H9 (cell line): ENCODE measurements at regions not wholly inside any gene's neighbourhood (a gene's known extent, or its start where the extent isn't known, plus 50 kb on each side); places are given as distances from the start of the nearest gene placed in this dataset.

Experiments used
- DNase-seq: peaks from one replicate; pipeline ENCODE4 v3.0.0-alpha.2; 2017
- H2AFZ ChIP-seq: one replicate; pipeline ENCODE4 v1.6.1; 2013; ENCODE audit warnings: mild to moderate bottlenecking, low read length, control low read depth, moderate library complexity
- H2AK5ac ChIP-seq: 2 replicates; pipeline ENCODE4 v1.6.1; 2013; ENCODE audit warnings: low read length, control low read depth, mixed read lengths; ENCODE audit not compliant: insufficient read length
- H2BK120ac ChIP-seq: one replicate; pipeline ENCODE4 v1.6.1; 2013; ENCODE audit warnings: low read depth, mild to moderate bottlenecking, low read length, control low read depth, inconsistent platforms; ENCODE audit not compliant: poor library complexity, severe bottlenecking
- H2BK12ac ChIP-seq: 2 replicates; pipeline ENCODE4 v1.6.1; 2013; ENCODE audit warnings: low read length, control low read depth, mixed read lengths, low read depth; ENCODE audit not compliant: insufficient read length
- H2BK15ac ChIP-seq: 2 replicates; pipeline ENCODE4 v1.6.1; 2013; ENCODE audit warnings: low read depth, low read length, control low read depth
- H2BK20ac ChIP-seq: one replicate; pipeline ENCODE4 v1.6.1; 2013; ENCODE audit warnings: low read depth, mild to moderate bottlenecking, low read length, control low read depth, inconsistent platforms; ENCODE audit not compliant: poor library complexity, severe bottlenecking
- H2BK5ac ChIP-seq: 2 replicates; pipeline ENCODE4 v1.6.1; 2013; ENCODE audit warnings: low read length, control low read depth, mixed read lengths; ENCODE audit not compliant: insufficient read length
- H3K14ac ChIP-seq: 2 replicates; pipeline ENCODE4 v1.6.1; 2013; ENCODE audit warnings: low read length, control low read depth; ENCODE audit not compliant: insufficient read depth
- H3K18ac ChIP-seq: 2 replicates; pipeline ENCODE4 v1.6.1; 2013; ENCODE audit warnings: low read depth, mild to moderate bottlenecking, mixed read lengths, low read length, control low read depth; ENCODE audit not compliant: insufficient read length
- H3K23ac ChIP-seq: 2 replicates; pipeline ENCODE4 v1.6.1; 2013; ENCODE audit warnings: low read length, control low read depth, mixed read lengths, low read depth; ENCODE audit not compliant: insufficient read length
- H3K23me2 ChIP-seq: 2 replicates; pipeline ENCODE4 v1.6.1; 2013; ENCODE audit warnings: low read depth, mild to moderate bottlenecking, mixed read lengths, low read length, control low read depth; ENCODE audit not compliant: insufficient read length, poor library complexity, severe bottlenecking
- H3K27ac ChIP-seq: 2 replicates; pipeline ENCODE4 v1.5.1; 2013; ENCODE audit warnings: low read length, control low read depth, mixed read lengths, low read depth; ENCODE audit not compliant: insufficient read length
- H3K27me3 ChIP-seq: 2 replicates; pipeline ENCODE4 v1.6.1; 2013; ENCODE audit warnings: low read length, control low read depth, inconsistent platforms; ENCODE audit not compliant: insufficient read depth
- H3K4ac ChIP-seq: 2 replicates; pipeline ENCODE4 v1.6.1; 2013; ENCODE audit warnings: low read depth, mild to moderate bottlenecking, control low read depth, inconsistent platforms, low read length, moderate library complexity
- H3K4me1 ChIP-seq: 2 replicates; pipeline ENCODE4 v1.6.1; 2013; ENCODE audit warnings: low read length, control low read depth, inconsistent platforms; ENCODE audit not compliant: insufficient read depth
- H3K4me2 ChIP-seq: 2 replicates; pipeline ENCODE4 v1.6.1; 2013; ENCODE audit warnings: low read length, control low read depth, mixed read lengths; ENCODE audit not compliant: insufficient read length, insufficient read depth
- H3K56ac ChIP-seq: 2 replicates; pipeline ENCODE4 v1.6.1; 2013; ENCODE audit warnings: low read depth, mild to moderate bottlenecking, mixed read lengths, low read length, control low read depth; ENCODE audit not compliant: insufficient read length
- H3K79me1 ChIP-seq: 2 replicates; pipeline ENCODE4 v1.6.1; 2013; ENCODE audit warnings: low read depth, mild to moderate bottlenecking, moderate library complexity, low read length, control low read depth, inconsistent platforms; ENCODE audit not compliant: insufficient read depth, poor library complexity, severe bottlenecking
- H3K79me2 ChIP-seq: 2 replicates; pipeline ENCODE4 v1.6.1; 2013; ENCODE audit warnings: low read length, control low read depth, inconsistent platforms; ENCODE audit not compliant: insufficient read depth
- H3K9ac ChIP-seq: 2 replicates; pipeline ENCODE4 v1.6.1; 2013; ENCODE audit warnings: low read length, control low read depth, mixed read lengths; ENCODE audit not compliant: insufficient read length; ENCODE audit errors: extremely low read depth
- H3K9me3 ChIP-seq: one replicate; pipeline ENCODE4 v1.6.1; 2013; ENCODE audit warnings: low read depth, low read length, inconsistent platforms; ENCODE audit not compliant: control insufficient read depth
- H3T11ph ChIP-seq: one replicate; pipeline ENCODE4 v1.6.1; 2013; ENCODE audit warnings: mild to moderate bottlenecking, low read length, control low read depth, inconsistent platforms
- H4K20me1 ChIP-seq: one replicate; pipeline ENCODE4 v1.6.1; 2013; ENCODE audit not compliant: control insufficient read depth, insufficient read length, insufficient read depth
- H4K5ac ChIP-seq: 2 replicates; pipeline ENCODE4 v1.6.1; 2013; ENCODE audit warnings: low read depth, mild to moderate bottlenecking, mixed read lengths, low read length, control low read depth; ENCODE audit not compliant: insufficient read length
- H4K8ac ChIP-seq: replicated peaks from 2 replicates; pipeline ENCODE4 v1.6.1; 2013; ENCODE audit warnings: low read length, control low read depth, mixed read lengths, low read depth; ENCODE audit not compliant: insufficient read length
- H4K91ac ChIP-seq: 2 replicates; pipeline ENCODE4 v1.6.1; 2013; ENCODE audit warnings: low read depth, mild to moderate bottlenecking, moderate library complexity, mixed read lengths, low read length, control low read depth; ENCODE audit not compliant: insufficient read length
- H3K27ac Mint-ChIP-seq, 3 experiments: 2 replicates in 2 of 3; 3 replicates in 1 of 3; pipeline ENCODE4 v1.8.0; 2020 to 2021; ENCODE audit warnings: mixed read lengths in 3 of 3, mild to moderate bottlenecking in 1 of 3, moderate library complexity in 1 of 3
- H3K27me3 Mint-ChIP-seq: 2 replicates; pipeline ENCODE4 v1.8.0; 2021; ENCODE audit warnings: low read depth, mild to moderate bottlenecking, moderate library complexity, mixed read lengths
- H3K36me3 Mint-ChIP-seq, 3 experiments: 2 replicates in 2 of 3; 3 replicates in 1 of 3; pipeline ENCODE4 v1.8.0; 2020 to 2021; ENCODE audit warnings: low read depth in 3 of 3, mixed read lengths in 3 of 3; ENCODE audit not compliant: insufficient read depth in 1 of 3
- H3K4me1 Mint-ChIP-seq, 2 experiments: 2 replicates each; pipeline ENCODE4 v1.8.0; 2020; ENCODE audit warnings: mixed read lengths in 2 of 2
- H3K4me3 Mint-ChIP-seq, 2 experiments: 2 replicates in 1 of 2; 3 replicates in 1 of 2; pipeline ENCODE4 v1.8.0; 2020 to 2021; ENCODE audit warnings: mild to moderate bottlenecking in 2 of 2, mixed read lengths in 2 of 2, moderate library complexity in 1 of 2
- H3K9me3 Mint-ChIP-seq, 2 experiments: 2 replicates in 1 of 2; 3 replicates in 1 of 2; pipeline ENCODE4 v1.8.0; 2020; ENCODE audit warnings: mild to moderate bottlenecking in 2 of 2, mixed read lengths in 2 of 2, moderate library complexity in 1 of 2
- CTCF ChIP-seq: fragments of 200-600 bp; sonication (generic); conservative IDR thresholded peaks from 3 replicates; pipeline ENCODE4 v1.8.0; 2021; ENCODE audit warnings: antibody characterized with exemption, mild to moderate bottlenecking
- WGBS: extraction: QIAGEN DNeasy Blood & Tissue Kit; methylation state at CpG from one replicate; pipeline ENCODE4 v1.1.7; 2013; ENCODE audit warnings: missing lambda C conversion rate, low lambda C conversion rate, mixed read lengths; ENCODE audit not compliant: insufficient read length; ENCODE audit errors: extremely low coverage; 5-methylcytosine and 5-hydroxymethylcytosine counted together

GRCh38 chr9:129311643-129312042 is 133.6 kb upstream of the IER5L start:
- H3K18ac ChIP-seq = no peak overlapping the region
- H2AK5ac ChIP-seq = no peak overlapping the region
- Mint-ChIP-seq H3K36me3 (peaks cover 0 to 4% (median 0%) of the 10 kb centered on the region in 3 experiments; a peak in 2 of 7 replicates), H3K9me3 (no peaks in the 10 kb centered on the region; a peak in 2 of 5 replicates), H3K27me3 (peaks cover 10% of the 10 kb centered on the region), H3K4me3 (no peak overlapping the region; a peak in 1 of 5 replicates), H3K27ac (no peak overlapping the region), H3K4me1 (peaks cover 8 to 14% of the 10 kb centered on the region in 2 experiments)
- DNase-seq = no peak
- no peak overlapping the region for H2BK12ac ChIP-seq
- no peak overlapping the region for H3K9ac ChIP-seq
- no peaks in the 10 kb centered on the region for H4K20me1 ChIP-seq
- no peaks in the 10 kb centered on the region for H3K79me1 ChIP-seq
- no peak overlapping the region for H3K4ac ChIP-seq
- no peak overlapping the region for H2BK20ac ChIP-seq
- no peak overlapping the region for H2BK15ac ChIP-seq
- no peak overlapping the region for H3K14ac ChIP-seq
- H3K27ac ChIP-seq = no peak overlapping the region
- H3K27me3 ChIP-seq = no peaks in the 10 kb centered on the region
- H4K91ac ChIP-seq = no peak overlapping the region
- H3T11ph ChIP-seq = no peak overlapping the region
- TF ChIP-seq CTCF = no peak
- H3K23me2 ChIP-seq = no peaks in the 10 kb centered on the region
- H4K5ac ChIP-seq = no peak overlapping the region
- H2AFZ ChIP-seq = no peak overlapping the region
- WGBS = no CpG with 5 or more reads among the region's 4 CpGs
- no peak overlapping the region for H3K56ac ChIP-seq
- H3K4me1 ChIP-seq = no peaks in the 10 kb centered on the region
- no peak overlapping the region for H4K8ac ChIP-seq
- H3K4me2 ChIP-seq = no peak overlapping the region
- no peak overlapping the region for H2BK120ac ChIP-seq
- H2BK5ac ChIP-seq = no peak overlapping the region
- H3K23ac ChIP-seq = no peak overlapping the region
- H3K9me3 ChIP-seq = no peaks in the 10 kb centered on the region
- H3K79me2 ChIP-seq = no peaks in the 10 kb centered on the region
